ENCODE measurements at regions not wholly inside any gene's neighbourhood (a gene's known extent, or its start where the extent isn't known, plus 50 kb on each side); places are given as distances from the start of the nearest gene placed in this dataset.

DNA sequence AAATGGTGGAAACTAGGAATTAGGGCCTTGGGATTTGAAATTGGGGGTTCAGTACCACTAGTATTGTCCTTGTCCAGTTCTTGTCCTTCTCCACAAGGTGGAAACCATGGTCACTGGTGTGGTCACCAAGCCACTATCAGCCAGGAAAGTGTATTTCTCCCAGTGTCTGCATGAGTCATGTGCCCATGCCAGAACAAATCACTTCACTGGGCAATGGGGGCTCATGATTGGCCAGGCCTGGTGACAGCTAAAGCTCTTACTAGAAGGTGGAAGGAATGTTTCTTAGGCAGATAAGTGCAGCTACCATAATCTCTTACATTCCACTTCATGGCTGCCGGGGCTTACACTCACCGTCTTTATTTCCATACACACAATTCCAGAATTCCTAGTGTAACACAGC, 124.8 kb upstream of the TACR1 start:
- H3K27me3 ChIP-seq (ENCODE audit: control insufficient read depth, insufficient read depth, low read length), result no peaks in the 10 kb centered on the region
- no peak overlapping the region for H3K4me3 ChIP-seq (ENCODE audit: low read depth, low read length)
- POLR2A ChIA-PET, result no interaction called here
- no peak for DNase-seq (ENCODE audit: low read depth)
- no peaks in the 10 kb centered on the region for H3K36me3 ChIP-seq (ENCODE audit: control insufficient read depth, insufficient read depth, low read length)
- no peak for TF ChIP-seq CTCF (IDR thresholded peaks at IDR 0.05; ENCODE audit: insufficient read depth, low read depth, low read length)
- CTCF ChIA-PET, result no interaction called here

GRCh38 chr2:75321599-75321922, 122.2 kb upstream of the TACR1 start:
- DNase-seq (ENCODE audit: low read depth), result no peak
- no peak overlapping the region for H3K4me3 ChIP-seq (ENCODE audit: low read depth, low read length)
- no peaks in the 10 kb centered on the region for H3K36me3 ChIP-seq (ENCODE audit: control insufficient read depth, insufficient read depth, low read length)
- H3K27me3 ChIP-seq (ENCODE audit: control insufficient read depth, insufficient read depth, low read length), result no peaks in the 10 kb centered on the region
- no peak for TF ChIP-seq CTCF (IDR thresholded peaks at IDR 0.05; ENCODE audit: insufficient read depth, low read depth, low read length)
- CTCF ChIA-PET, result no interaction called here
- POLR2A ChIA-PET, result no interaction called here

- H3K4me3 ChIP-seq (ENCODE audit: low read depth, low read length), result no peak overlapping the region
- H3K36me3 ChIP-seq (ENCODE audit: control insufficient read depth, insufficient read depth, low read length), result no peaks in the 10 kb centered on the region
- no peak for DNase-seq (ENCODE audit: low read depth)
- no peaks in the 10 kb centered on the region for H3K27me3 ChIP-seq (ENCODE audit: control insufficient read depth, insufficient read depth, low read length)
- no peak for TF ChIP-seq CTCF (IDR thresholded peaks at IDR 0.05; ENCODE audit: insufficient read depth, low read depth, low read length)
- ChIA-PET POLR2A (no interaction called here), CTCF (no interaction called here)
These were observed 121.7 kb upstream of the TACR1 start for GRCh38 chr2:75320898-75321598.

DNA sequence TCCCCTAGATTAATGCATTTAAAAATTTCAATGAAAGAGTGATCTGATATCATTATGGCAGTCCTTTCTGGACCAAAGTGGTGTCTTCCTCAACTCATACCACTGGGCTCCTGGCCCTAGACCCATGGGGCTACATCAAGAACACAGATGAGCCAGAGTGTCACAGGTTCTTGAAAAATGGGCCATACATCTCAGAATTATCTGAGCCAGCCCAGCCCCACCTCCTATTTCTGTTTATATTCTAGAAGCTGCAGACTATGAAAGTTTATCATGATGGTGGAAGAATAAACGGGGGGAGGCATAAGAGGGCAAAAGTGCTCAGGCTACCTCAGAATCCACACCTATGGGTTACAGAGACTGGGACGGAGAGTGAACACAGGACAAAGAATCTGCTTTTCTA, 120.6 kb upstream of the TACR1 start:
- CTCF ChIA-PET, result no interaction called here

DNA sequence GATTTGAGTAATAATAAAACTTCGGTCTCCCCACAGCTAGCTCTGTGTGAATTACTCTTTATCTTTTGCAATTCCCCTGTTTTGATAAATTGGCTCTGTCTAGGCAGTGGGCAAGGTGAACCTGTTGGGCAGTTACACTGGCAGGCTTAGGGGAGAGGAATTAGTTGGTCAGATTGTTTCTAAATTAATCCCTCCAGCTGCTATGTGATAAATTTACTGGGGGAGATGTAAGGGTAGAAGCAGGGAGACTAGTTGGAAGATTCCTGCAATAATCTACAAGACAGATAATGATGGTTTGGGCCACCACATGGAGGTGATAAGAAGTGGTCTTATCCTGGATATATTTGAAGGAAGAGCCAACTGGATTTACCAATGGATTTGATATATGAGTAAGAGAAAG, 118.5 kb upstream of the TACR1 start:
- Histone ChIP-seq H3K4me3 (ENCODE audit: low read depth, low read length) (no peak overlapping the region), H3K27me3 (ENCODE audit: control insufficient read depth, insufficient read depth, low read length) (no peaks in the 10 kb centered on the region), H3K36me3 (ENCODE audit: control insufficient read depth, insufficient read depth, low read length) (no peaks in the 10 kb centered on the region)
- ChIA-PET CTCF (no interaction called here), POLR2A (no interaction called here)
- no peak for DNase-seq (ENCODE audit: low read depth)
- no peak for TF ChIP-seq CTCF (IDR thresholded peaks at IDR 0.05; ENCODE audit: insufficient read depth, low read depth, low read length)

More for the DNA sequence above, 120.6 kb upstream of the TACR1 start:
- Histone ChIP-seq H3K4me3 (ENCODE audit: low read depth, low read length) (no peak overlapping the region), H3K36me3 (ENCODE audit: control insufficient read depth, insufficient read depth, low read length) (no peaks in the 10 kb centered on the region), H3K27me3 (ENCODE audit: control insufficient read depth, insufficient read depth, low read length) (no peaks in the 10 kb centered on the region)
- DNase-seq (ENCODE audit: low read depth), result no peak
- no peak for TF ChIP-seq CTCF (IDR thresholded peaks at IDR 0.05; ENCODE audit: insufficient read depth, low read depth, low read length)
- POLR2A ChIA-PET, result no interaction called here
